ENCODE measurements at regions not wholly inside any gene's neighbourhood (a gene's known extent, or its start where the extent isn't known, plus 50 kb on each side); places are given as distances from the start of the nearest gene placed in this dataset.

GRCh38 chr6:14062345-14063029 lies 55.1 kb upstream of the CD83 start:
- DNase-seq (ENCODE audit: low spot score), result no peak
- H3K9me3 ChIP-seq (ENCODE audit: low read length), result no peaks in the 10 kb centered on the region
- CTCF ChIA-PET (ENCODE audit: unreplicated experiment), result no interaction called here
- no peak overlapping the region for H3K4me2 ChIP-seq (ENCODE audit: low read length)
- no peak for TF ChIP-seq EZH2phosphoT487 (IDR thresholded peaks at IDR 0.05; ENCODE audit: borderline replicate concordance, low read depth, low read length)
- TF ChIP-seq, protein P1, sequence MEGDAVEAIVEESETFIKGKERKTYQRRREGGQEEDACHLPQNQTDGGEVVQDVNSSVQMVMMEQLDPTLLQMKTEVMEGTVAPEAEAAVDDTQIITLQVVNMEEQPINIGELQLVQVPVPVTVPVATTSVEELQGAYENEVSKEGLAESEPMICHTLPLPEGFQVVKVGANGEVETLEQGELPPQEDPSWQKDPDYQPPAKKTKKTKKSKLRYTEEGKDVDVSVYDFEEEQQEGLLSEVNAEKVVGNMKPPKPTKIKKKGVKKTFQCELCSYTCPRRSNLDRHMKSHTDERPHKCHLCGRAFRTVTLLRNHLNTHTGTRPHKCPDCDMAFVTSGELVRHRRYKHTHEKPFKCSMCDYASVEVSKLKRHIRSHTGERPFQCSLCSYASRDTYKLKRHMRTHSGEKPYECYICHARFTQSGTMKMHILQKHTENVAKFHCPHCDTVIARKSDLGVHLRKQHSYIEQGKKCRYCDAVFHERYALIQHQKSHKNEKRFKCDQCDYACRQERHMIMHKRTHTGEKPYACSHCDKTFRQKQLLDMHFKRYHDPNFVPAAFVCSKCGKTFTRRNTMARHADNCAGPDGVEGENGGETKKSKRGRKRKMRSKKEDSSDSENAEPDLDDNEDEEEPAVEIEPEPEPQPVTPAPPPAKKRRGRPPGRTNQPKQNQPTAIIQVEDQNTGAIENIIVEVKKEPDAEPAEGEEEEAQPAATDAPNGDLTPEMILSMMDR (conservative IDR thresholded peaks at IDR 0.05; ENCODE audit: low read length), result no peak
- H3K36me3 ChIP-seq (ENCODE audit: insufficient read depth, low read length), result no peaks in the 10 kb centered on the region
- intact Hi-C loops (cut with micrococcal nuclease; ENCODE audit: unreplicated experiment), result no loop called here
- H2AFZ ChIP-seq (ENCODE audit: low read length), result no peak overlapping the region
- POLR2A ChIA-PET, result interaction anchor here (0.7 to 1.9 kb wide), 2 partner anchors 156 to 248 kb away, joined by 3 to 4 read pairs; partner anchors contain the start of gene MCUR1
- H3K9me2 ChIP-seq (ENCODE audit: insufficient read depth, low read length), result no peaks in the 10 kb centered on the region
- no peaks in the 10 kb centered on the region for H4K20me1 ChIP-seq (ENCODE audit: insufficient read depth, low read length)
- no peak overlapping the region for H3K27ac ChIP-seq (ENCODE audit: low read depth, low read length, poor library complexity, severe bottlenecking)
- peaks cover 3% of the 10 kb centered on the region for H3K4me1 ChIP-seq (ENCODE audit: insufficient read depth, low read length, poor library complexity, severe bottlenecking)
- H3K79me2 ChIP-seq (ENCODE audit: insufficient read depth, low read depth, low read length), result no peaks in the 10 kb centered on the region
- H3K4me3 ChIP-seq (ENCODE audit: low read depth, low read length, poor library complexity, severe bottlenecking), result no peak overlapping the region
- no TSS peak for BruUV-seq (replicated peaks)

DNA sequence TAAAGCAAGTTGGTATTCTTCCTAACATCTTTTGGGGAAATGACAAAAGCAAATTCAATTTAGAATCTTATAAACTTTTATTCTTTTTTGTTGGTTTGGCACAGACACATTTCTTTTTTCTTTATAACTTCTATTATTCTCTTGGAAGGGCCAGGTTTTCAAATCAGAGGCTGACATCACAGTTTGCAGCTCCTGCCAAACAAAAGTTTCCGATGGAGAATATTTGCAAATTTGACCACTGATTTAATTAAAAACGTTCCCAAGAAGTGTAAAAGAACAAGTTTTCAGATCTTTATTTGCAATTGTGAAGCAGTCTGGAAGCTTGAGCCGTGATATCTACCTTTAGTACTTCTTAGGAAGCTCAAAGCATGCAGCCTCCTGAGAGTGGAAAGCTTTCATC lies 53.8 kb upstream of the CD83 start:
- no peak for DNase-seq (ENCODE audit: low spot score)
- H3K79me2 ChIP-seq (ENCODE audit: insufficient read depth, low read depth, low read length), result no peaks in the 10 kb centered on the region
- H3K9me3 ChIP-seq (ENCODE audit: low read length), result no peaks in the 10 kb centered on the region
- TF ChIP-seq, protein P1 (conservative IDR thresholded peaks at IDR 0.05; ENCODE audit: low read length), result no peak
- TF ChIP-seq EZH2phosphoT487 (IDR thresholded peaks at IDR 0.05; ENCODE audit: borderline replicate concordance, low read depth, low read length), result no peak
- no peaks in the 10 kb centered on the region for H3K9me2 ChIP-seq (ENCODE audit: insufficient read depth, low read length)
- POLR2A ChIA-PET, result interaction anchor here (0.5 to 1.9 kb wide), 3 partner anchors 12 to 1930 kb away, joined by 3 to 4 read pairs (median 3); partner anchors contain the start of gene MCUR1
- intact Hi-C loops (cut with micrococcal nuclease; ENCODE audit: unreplicated experiment), result no loop called here
- peaks cover 3% of the 10 kb centered on the region for H3K4me1 ChIP-seq (ENCODE audit: insufficient read depth, low read length, poor library complexity, severe bottlenecking)
- H3K27ac ChIP-seq (ENCODE audit: low read depth, low read length, poor library complexity, severe bottlenecking), result no peak overlapping the region
- BruUV-seq (replicated peaks), result no TSS peak
- H4K20me1 ChIP-seq (ENCODE audit: insufficient read depth, low read length), result no peaks in the 10 kb centered on the region
- no peak overlapping the region for H3K4me3 ChIP-seq (ENCODE audit: low read depth, low read length, poor library complexity, severe bottlenecking)
- no peak overlapping the region for H3K4me2 ChIP-seq (ENCODE audit: low read length)
- no peaks in the 10 kb centered on the region for H3K36me3 ChIP-seq (ENCODE audit: insufficient read depth, low read length)
- CTCF ChIA-PET (ENCODE audit: unreplicated experiment), result no interaction called here
- no peak overlapping the region for H2AFZ ChIP-seq (ENCODE audit: low read length)

- Histone ChIP-seq H3K4me3 (ENCODE audit: low read depth, low read length, poor library complexity, severe bottlenecking) (no peak overlapping the region), H3K27ac (ENCODE audit: low read depth, low read length, poor library complexity, severe bottlenecking) (no peak overlapping the region), H3K36me3 (ENCODE audit: insufficient read depth, low read length) (no peaks in the 10 kb centered on the region), H3K79me2 (ENCODE audit: insufficient read depth, low read depth, low read length) (no peaks in the 10 kb centered on the region), H4K20me1 (ENCODE audit: insufficient read depth, low read length) (no peaks in the 10 kb centered on the region), H3K9me3 (ENCODE audit: low read length) (no peaks in the 10 kb centered on the region), H2AFZ (ENCODE audit: low read length) (no peak overlapping the region), H3K9me2 (ENCODE audit: insufficient read depth, low read length) (no peaks in the 10 kb centered on the region), H3K4me2 (ENCODE audit: low read length) (no peak overlapping the region), H3K4me1 (ENCODE audit: insufficient read depth, low read length, poor library complexity, severe bottlenecking) (peaks cover 3% of the 10 kb centered on the region)
- ChIA-PET CTCF (ENCODE audit: unreplicated experiment) (no interaction called here), POLR2A (no interaction called here)
- DNase-seq (ENCODE audit: low spot score), result no peak
- BruUV-seq (replicated peaks), result no TSS peak
- intact Hi-C loops (cut with micrococcal nuclease; ENCODE audit: unreplicated experiment), result no loop called here
- no peak for TF ChIP-seq EZH2phosphoT487 (IDR thresholded peaks at IDR 0.05; ENCODE audit: borderline replicate concordance, low read depth, low read length)
- TF ChIP-seq, protein P1 (conservative IDR thresholded peaks at IDR 0.05; ENCODE audit: low read length), result no peak
Measured at GRCh38 chr6:14065350-14065749, 52.2 kb upstream of the CD83 start.
